Smooth muscle cell (in vitro differentiated cells): ENCODE measurements at regions not wholly inside any gene's neighbourhood (a gene's known extent, or its start where the extent isn't known, plus 50 kb on each side); places are given as distances from the start of the nearest gene placed in this dataset.
"Not testable (repeated sequence)": the region's sequence is repeated elsewhere in the genome, so short reads cannot be mapped to it uniquely, and the experiment has no call there.

Source experiments
- DNase-seq: peaks from one replicate; lab custom pipeline; 2025; ENCODE audit not compliant: unreplicated experiment; lab: John Stamatoyannopoulos, UW
- H2AFZ ChIP-seq: fragments of 200-600 bp; sonication (generic); 2 replicates; pipeline ENCODE4 v1.6.0; 2016; ENCODE audit warnings: antibody characterized with exemption, low read depth, mild to moderate bottlenecking
- H3F3A ChIP-seq: fragments of 200-600 bp; sonication (generic); 2 replicates; pipeline ENCODE4 v1.6.0; 2017; ENCODE audit warnings: antibody characterized with exemption, low read depth
- H3K27ac ChIP-seq: fragments of 200-600 bp; sonication (generic); 2 replicates; pipeline ENCODE4 v1.5.1; 2016; ENCODE audit warnings: low read depth, mild to moderate bottlenecking
- H3K27me3 ChIP-seq: fragments of 200-600 bp; sonication (generic); 2 replicates; pipeline ENCODE4 v1.6.1; 2016; ENCODE audit warnings: low read depth, mild to moderate bottlenecking
- H3K36me3 ChIP-seq: fragments of 200-600 bp; sonication (generic); 2 replicates; pipeline ENCODE4 v1.5.1; 2016; ENCODE audit warnings: low read depth
- H3K4me1 ChIP-seq: fragments of 200-600 bp; sonication (generic); 2 replicates; pipeline ENCODE4 v1.5.1; 2016; ENCODE audit warnings: low read depth
- H3K4me2 ChIP-seq: fragments of 200-600 bp; sonication (generic); 2 replicates; pipeline ENCODE4 v1.6.0; 2016; ENCODE audit warnings: mild to moderate bottlenecking
- H3K4me3 ChIP-seq: fragments of 200-600 bp; sonication (generic); 2 replicates; pipeline ENCODE4 v1.5.1; 2016; ENCODE audit warnings: mild to moderate bottlenecking
- H3K79me2 ChIP-seq: fragments of 200-600 bp; sonication (generic); 2 replicates; pipeline ENCODE4 v1.6.0; 2016; ENCODE audit warnings: low read depth, mild to moderate bottlenecking
- H3K9ac ChIP-seq: fragments of 200-600 bp; sonication (generic); 2 replicates; pipeline ENCODE4 v1.6.0; 2016; ENCODE audit warnings: low read depth
- H3K9me3 ChIP-seq: fragments of 200-600 bp; sonication (generic); replicated peaks from 2 replicates; pipeline ENCODE4 v1.5.1; 2016; ENCODE audit warnings: low read depth
- H4K20me1 ChIP-seq: fragments of 200-600 bp; sonication (generic); 2 replicates; pipeline ENCODE4 v1.6.0; 2016; ENCODE audit warnings: low read depth
- CTCF ChIP-seq: fragments of 200-600 bp; sonication (generic); IDR thresholded peaks from 2 replicates; pipeline ENCODE4 v1.5.1; 2017; ENCODE audit warnings: borderline replicate concordance, mild to moderate bottlenecking, antibody characterized with exemption; ENCODE audit not compliant: insufficient read depth, poor library complexity, severe bottlenecking
- WGBS: methylation state at CpG from one replicate; pipeline ENCODE4 v1.1.7; 2016; ENCODE audit warnings: low lambda C conversion rate; 5-methylcytosine and 5-hydroxymethylcytosine counted together

GRCh38 chr2:13433954-13434353, 717.2 kb downstream of the TRIB2 start:
- no peak for TF ChIP-seq CTCF

GRCh38 chr2:13443554-13444261, 727.0 kb downstream of the TRIB2 start:
- 62% methylated on average over 4 of the region's 4 CpGs for WGBS
- H3K79me2 ChIP-seq, H3F3A ChIP-seq, H3K9me3 ChIP-seq, H3K27ac ChIP-seq, H2AFZ ChIP-seq, H3K4me1 ChIP-seq, H3K27me3 ChIP-seq, DNase-seq, H3K4me3 ChIP-seq, H4K20me1 ChIP-seq, H3K36me3 ChIP-seq, H3K4me2 ChIP-seq, H3K9ac ChIP-seq: not testable (repeated sequence)

More at GRCh38 chr2:13433954-13434353, 717.2 kb downstream of the TRIB2 start:
- Histone ChIP-seq H3K9ac (no peak overlapping the region), H3K36me3 (no peaks in the 10 kb centered on the region), H3K79me2 (no peaks in the 10 kb centered on the region), H3F3A (no peaks in the 10 kb centered on the region), H3K27ac (no peak overlapping the region), H3K9me3 (no peaks in the 10 kb centered on the region), H3K4me1 (no peaks in the 10 kb centered on the region), H3K27me3 (no peaks in the 10 kb centered on the region), H3K4me3 (no peak overlapping the region), H3K4me2 (no peak overlapping the region), H2AFZ (no peak overlapping the region), H4K20me1 (no peaks in the 10 kb centered on the region)
- DNase-seq, result no peak
- 85% methylated on average over 7 of the region's 7 CpGs for WGBS

DNA sequence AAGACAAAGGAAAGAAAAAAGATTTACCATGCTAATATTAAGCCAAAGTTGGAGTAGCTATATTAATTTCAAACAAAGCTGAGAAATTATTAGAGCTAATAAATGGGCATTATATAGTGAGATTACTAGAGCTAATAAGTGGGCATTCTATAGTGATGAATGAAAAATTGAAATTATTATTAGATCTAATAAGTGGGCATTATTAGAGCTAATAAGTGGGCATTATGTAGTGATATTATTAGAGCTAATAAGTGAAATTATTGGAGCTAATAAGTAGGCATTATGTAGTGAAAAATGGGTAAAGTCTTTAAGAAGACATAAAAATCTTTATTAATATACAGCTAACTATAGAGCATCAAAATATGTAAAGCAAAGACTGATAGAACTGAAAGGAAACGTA, 745.7 kb downstream of the TRIB2 start:
- H3K9me3 ChIP-seq, result no peaks in the 10 kb centered on the region
- no peak for DNase-seq
- no peak overlapping the region for H2AFZ ChIP-seq
- H3F3A ChIP-seq, result no peaks in the 10 kb centered on the region
- no peak overlapping the region for H3K9ac ChIP-seq
- no peak overlapping the region for H3K4me3 ChIP-seq
- no peak overlapping the region for H3K4me2 ChIP-seq
- H3K36me3 ChIP-seq, result no peaks in the 10 kb centered on the region
- no peaks in the 10 kb centered on the region for H4K20me1 ChIP-seq
- no peak overlapping the region for H3K27ac ChIP-seq
- no peak for TF ChIP-seq CTCF
- no peaks in the 10 kb centered on the region for H3K4me1 ChIP-seq
- 59% methylated on average over 1 of the region's 1 CpG for WGBS
- H3K27me3 ChIP-seq, result no peaks in the 10 kb centered on the region
- H3K79me2 ChIP-seq, result no peaks in the 10 kb centered on the region

GRCh38 chr2:13466076-13466475, 749.3 kb downstream of the TRIB2 start:
- no peaks in the 10 kb centered on the region for H3K9me3 ChIP-seq
- H2AFZ ChIP-seq, result no peak overlapping the region
- DNase-seq, result no peak
- no peak overlapping the region for H3K4me3 ChIP-seq
- no peak overlapping the region for H3K4me2 ChIP-seq
- no peaks in the 10 kb centered on the region for H3K27me3 ChIP-seq
- no peaks in the 10 kb centered on the region for H3K36me3 ChIP-seq
- no peaks in the 10 kb centered on the region for H3K79me2 ChIP-seq
- no peaks in the 10 kb centered on the region for H3K4me1 ChIP-seq
- no peaks in the 10 kb centered on the region for H3F3A ChIP-seq
- no peaks in the 10 kb centered on the region for H4K20me1 ChIP-seq
- no peak for TF ChIP-seq CTCF
- no peak overlapping the region for H3K27ac ChIP-seq
- WGBS, result 36% methylated on average over 2 of the region's 2 CpGs
- H3K9ac ChIP-seq, result no peak overlapping the region
